GM18498 (cell line): ENCODE measurements at regions not wholly inside any gene's neighbourhood (a gene's known extent, or its start where the extent isn't known, plus 50 kb on each side); places are given as distances from the start of the nearest gene placed in this dataset.

Source experiments
- ATAC-seq: cut with Tn5 transposase; IDR thresholded peaks from one replicate; pipeline ENCODE4 v1.9.1; 2021; ENCODE audit warnings: mild to moderate bottlenecking, moderate library complexity; ENCODE audit not compliant: unreplicated experiment

DNA sequence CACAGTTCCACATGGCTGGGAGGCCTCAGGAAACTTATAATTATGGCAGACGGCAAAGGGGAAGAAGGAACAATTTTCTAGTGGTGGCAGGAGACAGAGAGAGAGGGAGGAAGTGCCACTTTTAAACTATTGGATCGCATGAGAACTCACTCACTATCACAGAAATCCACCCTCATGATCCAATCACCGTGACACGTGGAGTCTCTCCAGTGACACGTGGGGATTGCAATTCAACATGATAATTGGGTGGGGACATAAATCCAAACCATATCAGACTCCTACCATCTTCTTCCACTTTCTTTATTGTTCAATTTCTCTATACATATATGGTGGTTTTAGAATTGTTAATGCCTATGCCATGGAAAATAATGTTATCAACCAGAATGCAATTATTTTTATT, 103.7 kb upstream of the SYT1 start:
- no peak for ATAC-seq

DNA sequence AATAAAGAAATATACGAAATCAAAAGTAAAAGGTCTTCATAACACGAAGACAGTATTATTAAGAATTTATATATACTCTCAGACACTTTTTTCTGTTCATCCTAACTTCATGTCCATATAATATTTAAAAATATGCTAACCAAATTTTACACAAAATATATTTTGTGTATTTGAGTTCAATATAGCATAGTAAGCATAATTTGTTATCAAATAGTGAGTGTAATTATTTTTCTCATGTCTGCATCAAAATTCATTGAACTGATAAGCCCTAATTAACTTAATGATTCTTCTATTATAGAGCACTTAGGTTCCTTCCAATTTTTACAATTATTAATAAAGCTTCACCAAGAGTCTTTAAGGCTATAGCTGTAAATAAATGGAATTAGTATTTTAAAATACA, 99.7 kb upstream of the SYT1 start:
- ATAC-seq = no peak

DNA sequence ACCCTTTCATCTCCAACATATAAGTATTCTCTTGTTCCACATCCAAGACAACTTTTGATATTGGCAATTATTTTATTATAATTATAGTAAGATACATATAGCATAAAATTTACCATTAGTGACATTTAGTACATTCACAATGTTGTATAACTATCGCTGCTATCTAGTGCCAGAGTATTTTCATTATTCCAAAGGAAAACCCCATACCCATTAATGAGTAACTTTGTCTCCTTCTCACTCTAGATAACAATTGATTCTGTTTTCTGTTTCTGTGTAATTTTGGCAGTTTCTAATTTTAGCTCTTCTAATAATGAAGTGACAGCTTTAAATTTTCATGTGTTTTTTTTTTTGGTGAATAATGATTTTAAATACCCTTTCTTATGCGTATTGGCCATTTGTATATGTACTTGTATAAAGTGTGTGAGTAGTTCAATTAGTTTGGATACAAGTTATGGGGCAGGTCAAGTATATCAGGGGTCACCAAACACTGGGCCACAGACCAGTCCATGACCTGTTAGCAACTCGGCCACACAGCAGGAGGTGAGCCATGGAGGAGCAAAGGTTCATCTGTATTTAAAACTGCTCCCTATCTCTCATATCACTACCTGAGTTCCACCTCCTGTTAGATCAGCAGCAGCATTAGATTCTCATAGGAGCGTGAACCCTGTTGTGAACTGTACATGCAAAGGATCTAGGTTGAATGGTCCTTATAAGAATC, 97.2 kb upstream of the SYT1 start:
- no peak for ATAC-seq

DNA sequence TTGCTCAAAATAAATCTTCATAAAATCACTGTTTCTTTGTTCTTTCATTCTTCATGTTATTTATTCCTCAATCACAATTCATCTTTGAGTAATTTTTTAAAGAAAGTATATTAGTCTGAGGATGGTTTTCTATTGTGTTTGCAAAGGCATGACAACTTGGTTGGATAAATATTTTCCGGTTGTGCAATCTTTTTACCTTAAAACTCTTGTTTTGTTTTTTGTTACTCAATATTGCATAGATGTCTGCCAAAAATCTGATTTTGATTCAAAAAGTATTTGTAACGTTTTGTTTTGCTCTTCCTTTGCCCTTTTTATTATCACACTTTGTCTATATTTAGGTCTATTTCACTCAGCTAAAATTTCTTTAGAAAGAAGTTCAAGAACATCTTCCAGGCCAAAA, 86.2 kb upstream of the SYT1 start:
- no peak for ATAC-seq

DNA sequence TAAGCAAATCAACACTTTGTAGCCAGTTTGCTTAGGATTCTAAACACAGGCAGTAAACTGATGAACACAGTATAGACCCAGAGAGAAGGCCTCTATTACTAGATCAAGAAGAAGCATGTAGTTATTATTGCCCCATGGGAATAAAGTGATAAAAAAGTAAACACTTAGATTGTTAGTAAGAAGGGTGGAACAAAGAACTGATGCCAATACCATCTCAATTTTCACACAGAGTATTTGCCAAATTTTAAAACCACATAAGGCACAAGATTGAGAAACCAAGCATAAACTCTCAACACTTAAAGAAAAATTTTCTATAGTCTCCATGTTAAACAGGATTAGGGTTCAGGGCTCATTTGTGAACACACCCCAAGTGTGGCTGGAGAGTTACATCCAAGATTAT, 77.0 kb upstream of the SYT1 start:
- no peak for ATAC-seq

DNA sequence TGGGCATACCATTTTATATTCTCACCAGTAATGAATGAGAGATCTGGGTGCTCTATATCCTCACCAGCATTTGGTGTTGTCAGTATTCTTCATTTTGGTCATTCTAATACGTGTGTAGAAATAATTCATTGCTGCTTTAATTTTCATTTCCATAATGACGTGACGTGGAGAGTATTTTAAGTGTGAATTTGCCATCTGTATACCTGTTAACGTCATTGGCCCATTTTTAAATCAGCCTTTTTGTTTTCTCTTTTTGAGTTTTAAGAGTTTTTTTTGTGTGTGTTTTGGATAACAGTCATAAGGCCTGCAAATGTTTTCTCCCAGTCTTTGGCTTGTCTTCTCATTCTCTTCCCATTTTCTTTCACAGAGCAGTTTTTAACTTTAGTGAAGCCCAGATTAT, 74.4 kb upstream of the SYT1 start:
- no peak for ATAC-seq

DNA sequence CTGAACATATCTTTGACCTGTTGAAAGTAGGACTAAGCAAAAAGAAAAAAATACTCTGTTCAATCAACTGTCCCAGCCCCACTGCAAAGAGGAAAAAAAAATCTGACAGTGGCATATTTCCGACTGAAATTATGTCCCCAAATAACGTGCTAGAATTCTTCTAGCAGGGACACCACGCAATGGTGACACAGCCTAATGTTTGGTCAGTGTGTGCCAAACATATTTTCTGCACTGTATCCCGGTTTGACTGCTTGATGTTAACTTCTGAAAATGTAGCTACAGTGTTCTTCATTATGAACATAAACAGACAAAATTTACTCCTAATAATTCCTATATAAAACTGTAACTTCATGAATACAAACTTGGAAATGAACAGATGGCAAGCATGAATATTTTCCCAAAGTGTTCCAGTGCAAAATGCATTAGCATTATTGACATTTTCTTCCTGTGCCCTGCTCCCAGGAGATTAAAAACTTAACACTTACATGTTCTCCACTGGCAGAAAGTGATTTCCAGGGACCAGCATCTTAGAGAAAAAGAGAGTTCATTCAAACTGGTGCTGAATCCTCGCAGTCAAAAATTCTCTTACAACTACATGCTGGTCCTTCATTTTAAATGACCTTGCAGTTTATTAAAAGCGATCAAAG, 72.4 kb upstream of the SYT1 start:
- no peak for ATAC-seq

DNA sequence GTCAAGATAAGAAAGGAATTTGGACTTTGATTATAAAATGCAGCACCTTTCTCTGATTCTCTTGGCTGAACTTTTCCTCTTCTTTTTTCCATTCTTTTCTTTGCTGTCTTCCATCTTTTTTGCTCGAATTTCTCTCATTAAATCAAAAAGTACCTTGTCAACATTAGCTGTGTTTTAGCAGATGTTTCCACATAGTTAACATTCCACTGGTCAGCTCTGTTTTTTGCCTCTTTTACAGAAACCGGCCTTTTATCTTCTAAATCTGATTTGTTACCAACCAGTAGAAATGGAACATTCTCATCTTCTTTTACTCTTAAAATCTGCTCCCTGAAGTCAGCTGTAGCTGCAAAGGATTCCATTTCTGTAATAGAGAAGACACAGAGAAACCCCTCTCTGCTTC, 71.1 kb upstream of the SYT1 start:
- ATAC-seq = no peak

DNA sequence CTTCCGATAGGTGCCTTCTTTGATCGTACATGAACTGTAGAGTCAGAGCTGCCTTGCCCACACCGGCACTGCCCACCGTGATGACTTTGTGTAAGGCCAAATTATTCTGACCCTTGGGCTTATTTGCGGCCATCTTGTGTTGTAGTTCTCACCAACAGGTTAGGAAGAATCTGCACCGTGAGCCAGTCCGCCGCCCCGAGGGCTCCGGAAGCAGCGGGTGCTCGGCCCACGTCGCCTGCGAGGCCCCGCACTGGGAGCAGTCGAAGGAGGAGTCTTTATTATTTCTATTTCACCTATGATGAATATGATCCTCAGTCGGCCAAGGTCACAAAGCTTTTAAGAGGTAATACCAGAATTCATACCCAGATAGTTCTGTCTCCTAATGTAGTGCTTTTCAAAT, 70.6 kb upstream of the SYT1 start:
- no peak for ATAC-seq

DNA sequence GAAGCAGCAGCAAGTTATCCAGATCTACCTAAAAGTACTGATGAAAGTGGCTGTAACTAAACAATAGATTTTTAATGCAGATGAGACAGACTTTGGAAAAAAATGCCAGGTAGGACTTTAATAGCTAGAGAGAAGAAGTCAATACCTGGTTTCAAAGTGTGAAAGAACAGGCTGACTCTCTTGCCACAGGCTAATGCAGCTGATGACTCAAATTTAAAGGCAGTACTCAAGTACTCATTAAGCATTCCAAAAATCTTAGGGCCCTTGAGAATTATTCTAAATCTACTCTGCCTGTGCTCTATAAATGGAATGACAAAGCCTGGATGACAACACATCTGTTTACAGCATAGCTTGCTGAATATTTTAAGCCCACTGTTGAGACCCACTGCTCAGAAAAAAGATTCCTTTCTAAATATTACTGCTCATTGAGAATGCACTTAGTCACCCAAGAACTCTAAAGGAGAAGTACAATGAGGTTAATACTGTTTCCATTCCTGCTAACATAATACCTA, 68.6 kb upstream of the SYT1 start:
- ATAC-seq = no peak

DNA sequence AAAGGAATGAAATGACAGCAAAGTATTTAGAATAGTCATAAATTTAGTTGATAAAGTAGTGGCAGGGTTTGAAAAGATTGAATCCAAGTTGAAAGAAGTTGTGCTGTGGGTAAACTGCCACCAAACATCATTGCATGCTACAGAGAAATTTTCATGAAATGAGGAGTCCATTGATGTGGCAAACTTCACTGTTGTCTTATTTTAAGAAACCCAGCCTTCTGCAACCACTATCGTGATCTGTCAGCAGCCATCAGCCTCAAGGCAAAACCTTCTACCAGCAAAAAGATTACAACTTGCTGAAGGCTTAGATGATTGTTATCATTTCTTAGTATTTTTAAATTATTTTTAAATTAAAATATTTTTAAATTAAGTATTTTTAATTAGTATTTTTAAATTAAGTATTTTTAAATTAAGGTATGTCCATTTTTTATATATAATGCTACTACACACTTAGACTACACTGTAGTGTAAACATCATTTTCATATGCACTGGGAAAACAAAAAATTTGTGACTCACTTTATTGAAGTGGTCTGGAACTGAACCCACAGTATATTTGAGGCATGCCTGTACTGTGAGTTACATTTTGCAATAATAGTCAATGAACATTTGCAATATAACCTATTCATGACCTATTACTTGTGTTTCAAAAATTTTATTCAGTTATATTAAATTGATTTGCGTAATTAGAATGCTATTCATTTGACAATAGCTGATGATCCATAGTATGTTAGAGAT, 67.2 kb upstream of the SYT1 start:
- no peak for ATAC-seq

DNA sequence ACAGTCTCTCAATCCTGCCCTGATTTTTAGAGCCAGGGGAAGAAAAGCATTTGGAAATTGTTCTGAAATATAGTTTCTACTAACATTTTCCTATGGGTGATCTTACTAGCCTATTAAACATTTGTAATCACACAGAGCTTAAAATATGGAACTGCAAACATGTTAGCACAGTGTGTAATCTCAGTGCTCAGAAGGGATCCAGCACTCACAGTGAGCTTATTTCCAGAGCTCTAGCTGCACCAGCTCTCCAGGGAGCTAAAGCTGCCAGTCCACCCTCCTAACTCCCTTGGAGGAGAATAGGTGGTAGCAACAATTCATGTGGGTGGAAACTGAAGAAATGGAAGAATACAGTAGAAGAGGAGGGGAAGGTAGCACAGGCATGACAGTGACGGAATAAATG, 64.9 kb upstream of the SYT1 start:
- no peak for ATAC-seq

DNA sequence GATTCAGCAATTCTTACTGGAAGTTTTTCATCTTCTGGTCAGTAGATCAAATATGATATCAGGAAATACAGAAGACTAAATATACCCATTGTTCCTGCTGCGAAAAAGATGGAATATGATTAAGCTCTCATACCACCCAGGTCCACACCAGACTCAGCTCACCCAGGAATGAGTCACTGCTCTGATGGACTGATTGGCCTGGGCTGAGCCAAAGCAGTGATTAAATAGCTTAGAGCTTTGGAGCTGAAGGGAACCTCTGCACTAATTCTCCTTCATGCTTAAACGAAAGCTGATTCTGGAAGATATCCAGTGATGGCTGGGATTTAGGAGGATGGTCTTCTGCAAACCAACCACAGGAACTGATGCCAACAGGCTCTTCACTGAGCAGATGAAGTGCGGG, 62.0 kb upstream of the SYT1 start:
- no peak for ATAC-seq

DNA sequence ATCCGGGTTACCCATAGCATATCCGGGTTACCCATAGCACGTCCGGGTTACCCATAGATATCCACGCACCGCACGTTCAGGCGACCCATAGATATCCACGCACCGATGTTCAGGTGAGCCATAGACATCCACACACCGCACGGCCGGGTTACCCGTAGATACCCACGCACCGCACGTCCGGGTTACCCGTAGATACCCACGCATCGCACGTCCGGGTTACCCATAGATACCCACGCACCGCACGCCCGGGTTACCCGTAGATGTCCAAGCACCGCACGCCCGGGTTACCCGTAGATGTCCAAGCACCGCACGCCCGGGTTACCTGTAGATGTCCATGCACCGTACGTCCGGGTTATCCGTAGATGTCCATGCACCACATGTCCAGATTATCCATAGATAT, 60.3 kb upstream of the SYT1 start:
- no peak for ATAC-seq
